MM.1S (cell line): ENCODE measurements at regions not wholly inside any gene's neighbourhood (a gene's known extent, or its start where the extent isn't known, plus 50 kb on each side); places are given as distances from the start of the nearest gene placed in this dataset.

Experiments used
- DNase-seq: peaks from one replicate; pipeline ENCODE4 v3.0.0-alpha.2; 2015
- H2AFZ ChIP-seq: fragments of 300-600 bp; sonication (generic); 2 replicates; pipeline ENCODE4 v1.6.0; 2016; ENCODE audit warnings: antibody characterized with exemption, low read length
- H3F3A ChIP-seq: fragments of 300-600 bp; sonication (generic); 2 replicates; pipeline ENCODE4 v1.6.1; 2016; ENCODE audit warnings: mild to moderate bottlenecking, antibody characterized with exemption, low read length, moderate library complexity, mixed read lengths; ENCODE audit not compliant: insufficient read depth
- H3K27ac ChIP-seq: fragments of 300-600 bp; sonication (generic); 2 replicates; pipeline ENCODE4 v1.5.1; 2016; ENCODE audit warnings: mild to moderate bottlenecking, low read length
- H3K27me3 ChIP-seq: fragments of 300-600 bp; sonication (generic); replicated peaks from 2 replicates; pipeline ENCODE4 v1.6.0; 2016; ENCODE audit warnings: low read length; ENCODE audit not compliant: insufficient read depth
- H3K36me3 ChIP-seq: fragments of 300-600 bp; sonication (generic); replicated peaks from 2 replicates; pipeline ENCODE4 v1.6.1; 2016; ENCODE audit warnings: mild to moderate bottlenecking, low read length, mixed read lengths; ENCODE audit not compliant: insufficient read depth
- H3K4me1 ChIP-seq: fragments of 300-600 bp; sonication (generic); 2 replicates; pipeline ENCODE4 v1.6.1; 2016; ENCODE audit warnings: low read length, mixed read lengths
- H3K4me2 ChIP-seq: fragments of 300-600 bp; sonication (generic); 2 replicates; pipeline ENCODE4 v1.6.0; 2016; ENCODE audit warnings: low read depth, low read length
- H3K4me3 ChIP-seq: fragments of 300-600 bp; sonication (generic); 2 replicates; pipeline ENCODE4 v1.5.1; 2016; ENCODE audit warnings: low read length, mixed read lengths
- H3K79me2 ChIP-seq: fragments of 300-600 bp; sonication (generic); 2 replicates; pipeline ENCODE4 v1.6.1; 2016; ENCODE audit warnings: mixed run types, low read length, mixed read lengths
- H3K9ac ChIP-seq: fragments of 300-600 bp; sonication (generic); 2 replicates; pipeline ENCODE4 v1.6.1; 2016; ENCODE audit warnings: low read length, mixed read lengths
- H3K9me2 ChIP-seq: fragments of 300-600 bp; sonication (generic); replicated peaks from 2 replicates; pipeline ENCODE4 v1.6.1; 2016; ENCODE audit warnings: mild to moderate bottlenecking, low read length, mixed read lengths; ENCODE audit not compliant: insufficient read depth
- H3K9me3 ChIP-seq: fragments of 300-600 bp; sonication (generic); replicated peaks from 2 replicates; pipeline ENCODE4 v1.6.1; 2016; ENCODE audit warnings: mild to moderate bottlenecking, low read length, mixed read lengths; ENCODE audit not compliant: insufficient read depth
- H4K20me1 ChIP-seq: fragments of 300-600 bp; sonication (generic); 2 replicates; pipeline ENCODE4 v1.6.1; 2016; ENCODE audit warnings: mild to moderate bottlenecking, low read length, moderate library complexity, mixed read lengths; ENCODE audit not compliant: insufficient read depth
- CTCF ChIP-seq: fragments of 300-600 bp; sonication (generic); IDR thresholded peaks from 2 replicates; pipeline ENCODE4 v1.5.1; 2016; ENCODE audit warnings: antibody characterized with exemption, low read length, mixed read lengths
- EZH2 ChIP-seq: fragments of 300-600 bp; sonication (generic); optimal IDR thresholded peaks from 2 replicates; pipeline ENCODE3; 2017; ENCODE audit warnings: low read depth, mild to moderate bottlenecking, antibody characterized with exemption, low read length, mixed read lengths
- EZH2phosphoT487 ChIP-seq: fragments of 300-600 bp; sonication (generic); IDR thresholded peaks from 2 replicates; pipeline ENCODE4 v1.6.1; 2018; ENCODE audit warnings: antibody characterized with exemption, low read length

- Histone ChIP-seq H3K4me2 (no peak overlapping the region), H3K27ac (no peak overlapping the region), H3F3A (no peaks in the 10 kb centered on the region), H3K4me3 (no peak overlapping the region), H3K9me3 (no peaks in the 10 kb centered on the region), H2AFZ (no peak overlapping the region), H3K79me2 (no peaks in the 10 kb centered on the region), H3K27me3 (no peaks in the 10 kb centered on the region), H3K9me2 (no peaks in the 10 kb centered on the region), H4K20me1 (no peaks in the 10 kb centered on the region), H3K9ac (no peak overlapping the region), H3K4me1 (no peaks in the 10 kb centered on the region), H3K36me3 (no peaks in the 10 kb centered on the region)
- DNase-seq = no peak
- no peak for TF ChIP-seq EZH2
- no peak for TF ChIP-seq CTCF
- TF ChIP-seq EZH2phosphoT487 = no peak
Measured at GRCh38 chr4:174096999-174097398, 186.5 kb downstream of the FBXO8 start.

DNA sequence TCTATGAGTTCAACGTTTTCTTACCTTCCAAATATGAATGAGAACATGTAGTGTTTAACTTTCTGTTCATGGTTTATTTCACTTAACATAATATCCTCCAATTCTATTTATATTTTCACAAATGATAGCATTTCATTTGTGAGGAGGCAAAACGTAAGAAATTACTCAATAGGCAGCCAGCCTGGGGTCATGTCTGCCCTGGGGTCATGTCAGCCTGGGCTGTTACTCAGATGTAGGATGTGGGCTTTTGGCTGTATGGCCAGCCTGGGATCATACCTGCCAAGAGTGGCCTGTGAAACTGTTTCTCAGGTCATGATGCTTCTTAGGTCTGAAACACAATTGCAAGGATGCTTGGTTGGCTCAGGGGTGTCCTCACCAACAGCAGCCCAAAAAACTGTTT, 187.0 kb downstream of the FBXO8 start:
- no peak overlapping the region for H2AFZ ChIP-seq
- no peak for TF ChIP-seq EZH2
- no peaks in the 10 kb centered on the region for H4K20me1 ChIP-seq
- no peaks in the 10 kb centered on the region for H3K79me2 ChIP-seq
- H3K9me2 ChIP-seq = no peaks in the 10 kb centered on the region
- H3K9me3 ChIP-seq = no peaks in the 10 kb centered on the region
- H3K36me3 ChIP-seq = no peaks in the 10 kb centered on the region
- no peak overlapping the region for H3K4me3 ChIP-seq
- no peaks in the 10 kb centered on the region for H3K27me3 ChIP-seq
- no peaks in the 10 kb centered on the region for H3K4me1 ChIP-seq
- no peaks in the 10 kb centered on the region for H3F3A ChIP-seq
- H3K4me2 ChIP-seq = no peak overlapping the region
- H3K9ac ChIP-seq = no peak overlapping the region
- no peak overlapping the region for H3K27ac ChIP-seq
- no peak for DNase-seq

DNA sequence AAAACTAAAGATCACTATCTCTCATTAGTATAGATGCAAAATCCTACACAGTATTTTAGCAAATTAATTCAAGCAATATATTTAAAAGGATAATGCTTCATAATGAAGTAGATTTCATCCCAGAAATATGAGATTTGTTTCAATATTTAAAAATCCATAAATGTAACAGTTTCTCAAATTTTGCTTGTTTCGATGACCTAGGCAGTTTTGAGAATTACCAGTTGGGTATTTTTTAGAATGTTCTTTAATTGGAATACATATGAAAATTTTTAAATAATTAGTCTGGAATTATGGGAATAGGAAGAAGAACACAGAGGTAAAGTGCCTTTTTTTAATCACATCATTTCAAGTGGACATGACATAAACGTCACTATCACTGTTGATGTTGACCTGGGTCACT, 192.3 kb downstream of the FBXO8 start:
- DNase-seq = no peak
- Histone ChIP-seq H3K9ac (no peak overlapping the region), H3K27me3 (no peaks in the 10 kb centered on the region), H3K27ac (no peak overlapping the region), H2AFZ (no peak overlapping the region), H3K9me3 (no peaks in the 10 kb centered on the region), H3F3A (no peaks in the 10 kb centered on the region), H3K36me3 (no peaks in the 10 kb centered on the region), H3K9me2 (no peaks in the 10 kb centered on the region), H3K79me2 (no peaks in the 10 kb centered on the region), H3K4me1 (no peaks in the 10 kb centered on the region), H3K4me3 (no peak overlapping the region), H3K4me2 (no peak overlapping the region), H4K20me1 (no peaks in the 10 kb centered on the region)
- TF ChIP-seq EZH2phosphoT487 = no peak
- no peak for TF ChIP-seq EZH2

DNA sequence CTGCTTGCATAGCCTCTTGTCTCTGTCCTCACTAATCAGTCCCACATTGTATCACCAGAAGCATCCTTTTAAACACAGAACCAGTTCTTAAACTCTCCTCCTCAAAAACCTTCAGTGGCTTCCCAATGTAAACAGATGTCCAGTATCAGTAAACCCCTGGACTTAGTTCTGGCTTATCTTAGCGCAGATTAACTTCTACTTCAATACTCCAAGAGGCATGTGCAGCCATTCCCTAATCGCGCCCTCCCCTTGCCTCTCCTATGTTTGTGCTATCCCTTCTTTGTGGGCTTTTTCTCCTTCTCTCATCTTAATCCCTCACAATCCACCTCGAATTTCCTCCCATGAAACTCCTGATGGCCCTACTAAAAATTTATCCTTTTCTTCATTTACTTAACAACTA, 193.8 kb downstream of the FBXO8 start:
- H3K27ac ChIP-seq = no peak overlapping the region
- no peaks in the 10 kb centered on the region for H3K27me3 ChIP-seq
- H2AFZ ChIP-seq = no peak overlapping the region
- H4K20me1 ChIP-seq = no peaks in the 10 kb centered on the region
- no peak overlapping the region for H3K4me2 ChIP-seq
- H3K9me2 ChIP-seq = no peaks in the 10 kb centered on the region
- H3K36me3 ChIP-seq = no peaks in the 10 kb centered on the region
- no peak overlapping the region for H3K9ac ChIP-seq
- H3K4me1 ChIP-seq = no peaks in the 10 kb centered on the region
- H3K79me2 ChIP-seq = no peaks in the 10 kb centered on the region
- DNase-seq = no peak
- H3F3A ChIP-seq = no peaks in the 10 kb centered on the region
- no peak overlapping the region for H3K4me3 ChIP-seq
- no peaks in the 10 kb centered on the region for H3K9me3 ChIP-seq
- TF ChIP-seq CTCF = no peak
- no peak for TF ChIP-seq EZH2
- no peak for TF ChIP-seq EZH2phosphoT487
